Loucy (cell line): ENCODE measurements at regions not wholly inside any gene's neighbourhood (a gene's known extent, or its start where the extent isn't known, plus 50 kb on each side); places are given as distances from the start of the nearest gene placed in this dataset.
"Not testable (repeated sequence)": the region's sequence is repeated elsewhere in the genome, so short reads cannot be mapped to it uniquely, and the experiment has no call there.

ENCODE experiments used
- H2AFZ ChIP-seq: fragments of 200-600 bp; sonication (generic); 2 replicates; pipeline ENCODE4 v1.6.0; 2016; ENCODE audit warnings: antibody characterized with exemption, mild to moderate bottlenecking, low read length, moderate library complexity
- H3F3A ChIP-seq: fragments of 200-600 bp; 2 replicates; pipeline ENCODE4 v1.6.0; 2016; ENCODE audit warnings: antibody characterized with exemption, low read depth, mild to moderate bottlenecking
- H3K27me3 ChIP-seq: fragments of 200-600 bp; sonication (generic); 2 replicates; pipeline ENCODE4 v1.6.1; 2014; ENCODE audit warnings: low read length, mild to moderate bottlenecking; ENCODE audit not compliant: insufficient read depth, poor library complexity, severe bottlenecking
- H3K36me3 ChIP-seq: fragments of 200-600 bp; sonication (generic); 2 replicates; pipeline ENCODE4 v1.6.1; 2016; ENCODE audit warnings: low read length; ENCODE audit not compliant: insufficient read depth
- H3K4me1 ChIP-seq: fragments of 200-600 bp; sonication (generic); 2 replicates; pipeline ENCODE4 v1.5.1; 2014; ENCODE audit warnings: low read length, mild to moderate bottlenecking; ENCODE audit not compliant: insufficient read depth, poor library complexity, severe bottlenecking
- H3K4me2 ChIP-seq: fragments of 200-600 bp; sonication (generic); 2 replicates; pipeline ENCODE4 v1.6.0; 2014; ENCODE audit warnings: antibody characterized with exemption, low read length, low read depth, mild to moderate bottlenecking; ENCODE audit not compliant: poor library complexity, severe bottlenecking
- H3K4me3 ChIP-seq: fragments of 200-600 bp; sonication (generic); 2 replicates; pipeline ENCODE4 v1.5.1; 2014; ENCODE audit warnings: low read length, mild to moderate bottlenecking, mixed read lengths; ENCODE audit not compliant: poor library complexity, severe bottlenecking
- H3K79me2 ChIP-seq: fragments of 200-600 bp; sonication (generic); 2 replicates; pipeline ENCODE4 v1.6.1; 2014; ENCODE audit warnings: low read length; ENCODE audit not compliant: insufficient read depth
- H3K9ac ChIP-seq: fragments of 200-600 bp; sonication (generic); 2 replicates; pipeline ENCODE4 v1.6.0; 2014; ENCODE audit warnings: mild to moderate bottlenecking, low read depth, low read length, moderate library complexity; ENCODE audit not compliant: poor library complexity, severe bottlenecking
- H3K9me2 ChIP-seq: fragments of 200-600 bp; sonication (generic); replicated peaks from 2 replicates; pipeline ENCODE4 v1.6.1; 2016; ENCODE audit warnings: low read depth, low read length, mixed read lengths
- H3K9me3 ChIP-seq: fragments of 200-600 bp; sonication (generic); 2 replicates; pipeline ENCODE4 v1.6.1; 2014; ENCODE audit warnings: mild to moderate bottlenecking, antibody characterized with exemption, low read length, low read depth; ENCODE audit not compliant: insufficient read depth
- H4K20me1 ChIP-seq: fragments of 200-600 bp; sonication (generic); 2 replicates; pipeline ENCODE4 v1.6.0; 2014; ENCODE audit warnings: antibody characterized with exemption, low read length, mild to moderate bottlenecking; ENCODE audit not compliant: insufficient read depth, poor library complexity, severe bottlenecking
- EZH2phosphoT487 ChIP-seq: fragments of 200-600 bp; IDR thresholded peaks from 2 replicates; pipeline ENCODE4 v1.6.1; 2018; ENCODE audit warnings: antibody characterized with exemption, mild to moderate bottlenecking, moderate library complexity, borderline replicate concordance
- TF ChIP-seq, protein P1 (sequence below): fragments of 200-600 bp; sonication (generic); conservative IDR thresholded peaks from 2 replicates; pipeline ENCODE4 v1.5.1; 2014; ENCODE audit warnings: mild to moderate bottlenecking, antibody characterized with exemption, low read length

GRCh38 chrX:122945328-122945727, 238.8 kb upstream of the GRIA3 start:
- H3K27me3 ChIP-seq = no peaks in the 10 kb centered on the region
- no peak overlapping the region for H2AFZ ChIP-seq
- no peaks in the 10 kb centered on the region for H3K9me3 ChIP-seq
- no peak overlapping the region for H3K9ac ChIP-seq
- no peaks in the 10 kb centered on the region for H3F3A ChIP-seq
- H4K20me1 ChIP-seq = no peaks in the 10 kb centered on the region
- no peaks in the 10 kb centered on the region for H3K4me1 ChIP-seq
- H3K9me2 ChIP-seq = no peaks in the 10 kb centered on the region
- no peaks in the 10 kb centered on the region for H3K79me2 ChIP-seq
- TF ChIP-seq EZH2phosphoT487 = no peak
- TF ChIP-seq, protein P1, sequence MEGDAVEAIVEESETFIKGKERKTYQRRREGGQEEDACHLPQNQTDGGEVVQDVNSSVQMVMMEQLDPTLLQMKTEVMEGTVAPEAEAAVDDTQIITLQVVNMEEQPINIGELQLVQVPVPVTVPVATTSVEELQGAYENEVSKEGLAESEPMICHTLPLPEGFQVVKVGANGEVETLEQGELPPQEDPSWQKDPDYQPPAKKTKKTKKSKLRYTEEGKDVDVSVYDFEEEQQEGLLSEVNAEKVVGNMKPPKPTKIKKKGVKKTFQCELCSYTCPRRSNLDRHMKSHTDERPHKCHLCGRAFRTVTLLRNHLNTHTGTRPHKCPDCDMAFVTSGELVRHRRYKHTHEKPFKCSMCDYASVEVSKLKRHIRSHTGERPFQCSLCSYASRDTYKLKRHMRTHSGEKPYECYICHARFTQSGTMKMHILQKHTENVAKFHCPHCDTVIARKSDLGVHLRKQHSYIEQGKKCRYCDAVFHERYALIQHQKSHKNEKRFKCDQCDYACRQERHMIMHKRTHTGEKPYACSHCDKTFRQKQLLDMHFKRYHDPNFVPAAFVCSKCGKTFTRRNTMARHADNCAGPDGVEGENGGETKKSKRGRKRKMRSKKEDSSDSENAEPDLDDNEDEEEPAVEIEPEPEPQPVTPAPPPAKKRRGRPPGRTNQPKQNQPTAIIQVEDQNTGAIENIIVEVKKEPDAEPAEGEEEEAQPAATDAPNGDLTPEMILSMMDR = no peak
- H3K36me3 ChIP-seq = no peaks in the 10 kb centered on the region
- no peak overlapping the region for H3K4me3 ChIP-seq
- no peak overlapping the region for H3K4me2 ChIP-seq

GRCh38 chrX:122972604-122973003, 211.5 kb upstream of the GRIA3 start:
- H3K4me1 ChIP-seq = no peaks in the 10 kb centered on the region
- no peaks in the 10 kb centered on the region for H3K9me3 ChIP-seq
- H3F3A ChIP-seq = no peaks in the 10 kb centered on the region
- no peak overlapping the region for H3K9ac ChIP-seq
- H3K27me3 ChIP-seq = no peaks in the 10 kb centered on the region
- no peaks in the 10 kb centered on the region for H3K79me2 ChIP-seq
- no peaks in the 10 kb centered on the region for H3K9me2 ChIP-seq
- no peak overlapping the region for H2AFZ ChIP-seq
- H4K20me1 ChIP-seq = no peaks in the 10 kb centered on the region
- H3K4me2 ChIP-seq = no peak overlapping the region
- H3K4me3 ChIP-seq = no peak overlapping the region
- TF ChIP-seq, protein P1 = no peak
- no peak for TF ChIP-seq EZH2phosphoT487
- no peaks in the 10 kb centered on the region for H3K36me3 ChIP-seq

DNA sequence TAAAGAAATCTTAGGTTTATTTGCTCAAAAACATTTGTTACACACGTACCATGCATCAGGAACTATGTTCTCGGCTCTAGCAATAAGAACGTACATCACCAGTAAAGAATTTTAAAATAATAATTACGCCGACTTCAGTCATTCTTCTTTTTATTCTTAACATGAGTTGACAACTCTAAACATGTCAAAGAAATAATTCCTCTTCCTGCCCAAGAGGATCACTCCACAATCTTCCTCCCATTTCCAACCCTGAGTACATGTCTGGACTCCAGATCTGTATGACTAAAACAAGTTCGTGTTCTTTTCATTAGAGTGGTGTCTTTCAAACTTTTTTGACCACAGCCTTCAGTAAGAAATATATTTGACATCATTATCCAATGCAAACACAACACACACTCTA, 201.6 kb upstream of the GRIA3 start:
- H4K20me1 ChIP-seq = no peaks in the 10 kb centered on the region
- no peaks in the 10 kb centered on the region for H3K9me3 ChIP-seq
- no peak overlapping the region for H3K4me2 ChIP-seq
- H3K9me2 ChIP-seq = no peaks in the 10 kb centered on the region
- TF ChIP-seq, protein P1 = no peak
- TF ChIP-seq EZH2phosphoT487 = no peak
- H3K9ac ChIP-seq = no peak overlapping the region
- no peaks in the 10 kb centered on the region for H3K4me1 ChIP-seq
- no peaks in the 10 kb centered on the region for H3F3A ChIP-seq
- no peak overlapping the region for H2AFZ ChIP-seq
- H3K36me3 ChIP-seq = no peaks in the 10 kb centered on the region
- H3K79me2 ChIP-seq = no peaks in the 10 kb centered on the region
- H3K27me3 ChIP-seq = no peaks in the 10 kb centered on the region
- no peak overlapping the region for H3K4me3 ChIP-seq

DNA sequence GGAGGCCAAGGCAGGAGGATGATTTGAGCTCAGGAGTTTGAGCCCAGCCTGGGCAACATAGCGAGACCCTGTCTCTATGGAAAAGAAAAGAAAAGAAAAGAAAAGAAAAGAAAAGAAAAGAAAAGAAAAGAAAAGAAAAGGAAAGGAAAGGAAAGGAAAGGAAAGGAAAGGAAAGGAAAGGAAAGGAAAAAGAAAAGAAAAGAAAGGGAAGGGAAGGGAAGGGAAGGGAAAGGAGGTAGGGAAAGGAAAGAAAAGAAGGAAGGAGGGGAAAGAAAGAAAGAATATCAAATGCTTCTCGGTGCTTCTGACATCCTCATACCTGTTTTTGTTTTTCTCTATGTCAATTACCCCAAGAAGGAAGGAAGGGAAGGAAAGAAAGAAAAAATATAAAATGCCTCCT, 181.2 kb upstream of the GRIA3 start:
- not testable (repeated sequence) for H3F3A ChIP-seq, H2AFZ ChIP-seq, H3K9me3 ChIP-seq, H3K79me2 ChIP-seq, H3K9ac ChIP-seq, H3K9me2 ChIP-seq, H3K36me3 ChIP-seq, H3K4me1 ChIP-seq, H4K20me1 ChIP-seq, H3K4me2 ChIP-seq, H3K4me3 ChIP-seq, H3K27me3 ChIP-seq
